Cardiac fibroblast (primary cell): ENCODE measurements at regions not wholly inside any gene's neighbourhood (a gene's known extent, or its start where the extent isn't known, plus 50 kb on each side); places are given as distances from the start of the nearest gene placed in this dataset.

Source experiments
- DNase-seq, 2 donors: peaks; one replicate each; pipeline versions ENCODE4 v3.0.0 to v3.0.0-alpha.2; 2010; ENCODE audit warnings: low read depth in 2 of 2
- H3K4me3 ChIP-seq, 2 donors: replicated peaks in 1 of 2; 1 replicate in 1 of 2; 2 replicates in 1 of 2; pipeline ENCODE4 v1.5.1; 2011; ENCODE audit warnings: low read depth in 2 of 2, low read length in 2 of 2, mild to moderate bottlenecking in 2 of 2, moderate library complexity in 1 of 2
- TF ChIP-seq, protein P1 (sequence below): IDR thresholded peaks from one replicate; pipeline ENCODE4 v1.5.1; 2011; ENCODE audit warnings: low read depth, mild to moderate bottlenecking, low read length, inconsistent platforms

- TF ChIP-seq, protein P1, sequence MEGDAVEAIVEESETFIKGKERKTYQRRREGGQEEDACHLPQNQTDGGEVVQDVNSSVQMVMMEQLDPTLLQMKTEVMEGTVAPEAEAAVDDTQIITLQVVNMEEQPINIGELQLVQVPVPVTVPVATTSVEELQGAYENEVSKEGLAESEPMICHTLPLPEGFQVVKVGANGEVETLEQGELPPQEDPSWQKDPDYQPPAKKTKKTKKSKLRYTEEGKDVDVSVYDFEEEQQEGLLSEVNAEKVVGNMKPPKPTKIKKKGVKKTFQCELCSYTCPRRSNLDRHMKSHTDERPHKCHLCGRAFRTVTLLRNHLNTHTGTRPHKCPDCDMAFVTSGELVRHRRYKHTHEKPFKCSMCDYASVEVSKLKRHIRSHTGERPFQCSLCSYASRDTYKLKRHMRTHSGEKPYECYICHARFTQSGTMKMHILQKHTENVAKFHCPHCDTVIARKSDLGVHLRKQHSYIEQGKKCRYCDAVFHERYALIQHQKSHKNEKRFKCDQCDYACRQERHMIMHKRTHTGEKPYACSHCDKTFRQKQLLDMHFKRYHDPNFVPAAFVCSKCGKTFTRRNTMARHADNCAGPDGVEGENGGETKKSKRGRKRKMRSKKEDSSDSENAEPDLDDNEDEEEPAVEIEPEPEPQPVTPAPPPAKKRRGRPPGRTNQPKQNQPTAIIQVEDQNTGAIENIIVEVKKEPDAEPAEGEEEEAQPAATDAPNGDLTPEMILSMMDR: no peak
- no peak for DNase-seq
- no peak overlapping the region for H3K4me3 ChIP-seq
Measured at GRCh38 chr5:107072967-107073366, 597.8 kb downstream of the EFNA5 start.

DNA sequence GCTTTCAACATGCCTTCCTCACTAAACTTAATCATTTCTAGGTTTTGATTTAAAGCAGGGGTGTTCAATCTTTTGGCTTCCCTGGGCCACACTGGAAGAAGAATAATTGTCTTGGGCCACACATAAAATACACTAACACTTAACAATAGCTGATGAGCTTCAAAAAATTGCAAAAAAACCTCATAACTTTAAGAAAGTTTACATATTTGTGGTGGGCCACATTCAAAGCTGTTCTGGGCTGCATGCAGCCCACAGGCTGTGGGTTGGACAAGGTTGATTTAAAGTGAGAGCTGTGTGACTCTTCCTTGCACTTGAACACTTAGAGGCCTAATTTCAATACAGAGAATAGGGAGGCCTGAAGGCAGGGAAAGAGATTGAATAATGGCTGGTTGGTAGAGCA lies 598.3 kb downstream of the EFNA5 start:
- TF ChIP-seq, protein P1: no peak
- no peak overlapping the region for H3K4me3 ChIP-seq
- no peak for DNase-seq

DNA sequence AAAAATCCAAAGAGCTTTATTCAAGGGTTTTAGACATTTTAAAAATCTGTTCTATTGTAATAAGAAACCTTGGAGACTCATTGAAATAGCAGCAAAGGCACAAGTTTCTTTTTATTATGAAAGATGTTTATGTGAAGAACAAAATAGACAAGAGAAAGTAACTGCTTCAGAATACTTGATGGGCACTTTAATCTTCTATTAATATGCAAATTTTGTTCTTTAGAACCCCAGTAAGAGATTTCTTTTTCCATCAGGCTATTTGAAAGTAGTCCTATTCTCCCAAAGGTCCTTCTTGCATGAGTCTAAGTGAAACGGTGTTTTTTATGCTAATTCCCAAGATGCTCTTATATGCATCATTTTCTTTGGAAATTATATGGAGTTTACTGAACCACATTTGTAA lies 602.0 kb downstream of the EFNA5 start:
- no peak for DNase-seq
- TF ChIP-seq, protein P1: no peak
- no peak overlapping the region for H3K4me3 ChIP-seq

- TF ChIP-seq, protein P1: no peak
- no peak overlapping the region for H3K4me3 ChIP-seq
- DNase-seq: no peak
Measured at GRCh38 chr5:107067395-107067794, 603.3 kb downstream of the EFNA5 start.

- H3K4me3 ChIP-seq: no peak overlapping the region
- DNase-seq: peak in 1 of 2 donors; percentile 21
- TF ChIP-seq, protein P1: no peak
Measured at GRCh38 chr5:107063511-107063910, 607.2 kb downstream of the EFNA5 start.

DNA sequence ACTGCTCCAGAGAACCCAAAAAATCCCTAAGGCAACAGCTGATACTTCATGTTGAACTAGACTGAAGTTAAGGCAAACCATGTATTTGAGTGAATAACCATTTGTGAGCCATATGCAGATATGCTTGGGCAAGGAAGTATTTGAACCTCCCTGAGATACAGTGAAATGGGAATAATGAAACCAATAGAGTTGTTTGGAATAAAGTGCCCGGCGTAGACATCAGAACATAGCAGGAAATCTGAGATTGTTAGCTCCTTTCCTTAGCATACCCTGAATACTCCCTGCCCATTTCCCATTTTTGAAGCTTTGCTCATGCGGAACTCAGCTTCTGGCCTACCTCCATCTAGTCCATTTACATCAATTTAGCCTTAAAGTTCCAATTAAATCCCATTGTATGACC lies 611.9 kb downstream of the EFNA5 start:
- DNase-seq: no peak
- TF ChIP-seq, protein P1: no peak
- no peak overlapping the region for H3K4me3 ChIP-seq

DNA sequence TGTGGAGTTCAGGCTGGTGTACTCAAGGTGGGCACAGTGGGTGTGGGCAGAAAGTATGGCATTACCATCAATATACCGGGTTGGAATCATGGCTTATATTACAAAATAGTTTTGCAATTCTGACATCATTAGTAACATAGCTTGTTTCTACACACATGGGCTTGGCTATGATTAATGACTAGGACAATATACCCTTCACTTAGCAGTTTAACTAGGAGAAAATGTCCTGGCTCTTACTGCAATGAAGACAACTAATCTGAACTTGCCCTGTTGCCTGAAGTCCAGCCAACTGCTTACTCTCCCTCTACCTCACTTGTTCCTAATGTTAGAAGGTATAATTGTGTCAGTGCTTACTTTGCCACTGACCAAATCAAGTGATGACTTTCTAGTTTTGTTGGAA lies 612.5 kb downstream of the EFNA5 start:
- TF ChIP-seq, protein P1: no peak
- no peak overlapping the region for H3K4me3 ChIP-seq
- DNase-seq: peak in 1 of 2 donors; percentile 5
